GM18499 (cell line): ENCODE measurements at regions not wholly inside any gene's neighbourhood (a gene's known extent, or its start where the extent isn't known, plus 50 kb on each side); places are given as distances from the start of the nearest gene placed in this dataset.
"Not testable (repeated sequence)": the region's sequence is repeated elsewhere in the genome, so short reads cannot be mapped to it uniquely, and the experiment has no call there.

Experiments
- ATAC-seq: cut with Tn5 transposase; IDR thresholded peaks from one replicate; pipeline ENCODE4 v1.9.1; 2021; ENCODE audit warnings: moderate number of reproducible peaks; ENCODE audit not compliant: insufficient read depth, unreplicated experiment

GRCh38 chr16:79893445-79893844 lies 292.9 kb upstream of the MAF start:
- ATAC-seq, result no peak

GRCh38 chr16:79892278-79892677 lies 291.7 kb upstream of the MAF start:
- ATAC-seq, result no peak

- no peak for ATAC-seq
Observed at GRCh38 chr16:79891458-79891857, 290.9 kb upstream of the MAF start.

GRCh38 chr16:79887541-79888540 lies 287.3 kb upstream of the MAF start:
- no peak for ATAC-seq

GRCh38 chr16:79885320-79885719 lies 284.8 kb upstream of the MAF start:
- no peak for ATAC-seq

GRCh38 chr16:79883494-79883893 lies 283.0 kb upstream of the MAF start:
- ATAC-seq, result no peak

GRCh38 chr16:79882340-79883005 lies 281.9 kb upstream of the MAF start:
- no peak for ATAC-seq

- not testable (repeated sequence) for ATAC-seq
Observed at GRCh38 chr16:79881107-79881506, 280.6 kb upstream of the MAF start.

- no peak for ATAC-seq
Observed at GRCh38 chr16:79876332-79876730, 275.8 kb upstream of the MAF start.

- ATAC-seq, result no peak
Observed at GRCh38 chr16:79874391-79874790, 273.9 kb upstream of the MAF start.

- ATAC-seq, result no peak
Observed at GRCh38 chr16:79873825-79874224, 273.3 kb upstream of the MAF start.

- no peak for ATAC-seq
Observed at GRCh38 chr16:79871906-79872305, 271.4 kb upstream of the MAF start.

- ATAC-seq, result no peak
Observed at GRCh38 chr16:79870016-79870886, 269.7 kb upstream of the MAF start.

- no peak for ATAC-seq
Observed at GRCh38 chr16:79869304-79870015, 268.9 kb upstream of the MAF start.

GRCh38 chr16:79868841-79869240 lies 268.3 kb upstream of the MAF start:
- ATAC-seq, result no peak

GRCh38 chr16:79867425-79867997 lies 267.0 kb upstream of the MAF start:
- ATAC-seq, result no peak

GRCh38 chr16:79865918-79866317 lies 265.4 kb upstream of the MAF start:
- ATAC-seq, result no peak

- no peak for ATAC-seq
Observed at GRCh38 chr16:79864781-79865391, 264.3 kb upstream of the MAF start.
